Uterus (tissue), 3 donors: ENCODE measurements at regions not wholly inside any gene's neighbourhood (a gene's known extent, or its start where the extent isn't known, plus 50 kb on each side); places are given as distances from the start of the nearest gene placed in this dataset.

ENCODE experiments used
- DNase-seq, 2 donors: peaks; one replicate each; pipeline ENCODE4 v3.0.0-alpha.2; 2019 to 2020
- H3K27ac ChIP-seq, 2 donors: fragments of 200-600 bp; sonication (generic); 1 replicate in 1 of 2; 2 replicates in 1 of 2; pipeline ENCODE4 v1.5.1; 2016 to 2018
- H3K27me3 ChIP-seq, 2 donors: fragments of 200-600 bp; sonication (generic); one replicate each; pipeline ENCODE4 v1.5.1; 2018 to 2019; ENCODE audit warnings: control low read depth in 1 of 2
- H3K36me3 ChIP-seq, 2 donors: fragments of 200-600 bp; sonication (generic); one replicate each; pipeline ENCODE4 v1.5.1; 2019; ENCODE audit warnings: control low read depth in 1 of 2
- H3K4me1 ChIP-seq, 2 donors: fragments of 200-600 bp; sonication (generic); one replicate each; pipeline ENCODE4 v1.5.1; 2018 to 2019; ENCODE audit warnings: control low read depth in 1 of 2
- H3K4me3 ChIP-seq, 2 donors: fragments of 200-600 bp; sonication (generic); 1 replicate in 1 of 2; 2 replicates in 1 of 2; pipeline ENCODE4 v1.5.1; 2018 to 2019; ENCODE audit warnings: mild to moderate bottlenecking in 1 of 2
- H3K9me3 ChIP-seq, 2 donors: fragments of 200-600 bp; sonication (generic); one replicate each; pipeline ENCODE4 v1.5.1; 2019; ENCODE audit warnings: control low read depth in 1 of 2
- CTCF ChIP-seq, 4 experiments: fragments of 200-600 bp in 2 of 4; fragments of 450-650 bp in 2 of 4; sonication (generic) in 2 of 4; IDR thresholded peaks; one replicate each; pipeline ENCODE4 v1.5.1; 2016 to 2019; ENCODE audit warnings: antibody characterized with exemption in 4 of 4, mild to moderate bottlenecking in 2 of 4, moderate library complexity in 1 of 4
- POLR2A ChIP-seq, 2 donors: fragments of 450-650 bp; IDR thresholded peaks; one replicate each; pipeline ENCODE4 v1.6.1; 2016; ENCODE audit warnings: antibody characterized with exemption in 2 of 2, mild to moderate bottlenecking in 1 of 2, moderate library complexity in 1 of 2
- intact Hi-C: fragments of 100-400 bp; cut with DNase I; formaldehyde crosslinking; loops from one replicate; pipeline ENCODE4 v1.15.1; 2023; ENCODE audit warnings: low total_unique reads
- donor health status: DM: yes; HTN: yes; CAD: no.

GRCh38 chr9:80157561-80157983 lies 585.8 kb downstream of the TLE4 start:
- DNase-seq = no peak
- intact Hi-C loops = no loop called here
- H3K4me1 ChIP-seq = peaks cover 0 to 6% of the 10 kb centered on the region in 2 donors

GRCh38 chr9:80156756-80157472 lies 585.1 kb downstream of the TLE4 start:
- Histone ChIP-seq H3K4me1 (peaks cover 0 to 6% of the 10 kb centered on the region in 2 donors), H3K4me3 (no peak overlapping the region), H3K27ac (no peak overlapping the region), H3K9me3 (no peaks in the 10 kb centered on the region), H3K27me3 (no peaks in the 10 kb centered on the region), H3K36me3 (no peaks in the 10 kb centered on the region)
- no peak for DNase-seq
- intact Hi-C loops = no loop called here
- TF ChIP-seq POLR2A (IDR thresholded peaks at IDR 0.05) (no peak), CTCF (IDR thresholded peaks at IDR 0.05) (no peak)

More at GRCh38 chr9:80157561-80157983, 585.8 kb downstream of the TLE4 start:
- Histone ChIP-seq H3K4me3 (no peak overlapping the region), H3K27ac (no peak overlapping the region), H3K9me3 (no peaks in the 10 kb centered on the region), H3K27me3 (no peaks in the 10 kb centered on the region), H3K36me3 (no peaks in the 10 kb centered on the region)
- no peak for TF ChIP-seq CTCF (IDR thresholded peaks at IDR 0.05)
- TF ChIP-seq POLR2A (IDR thresholded peaks at IDR 0.05) = no peak

- H3K27ac ChIP-seq = no peak overlapping the region
- intact Hi-C loops = no loop called here
Observed at GRCh38 chr9:80156262-80156661, 584.5 kb downstream of the TLE4 start.

GRCh38 chr9:80147866-80148265 lies 576.1 kb downstream of the TLE4 start:
- Histone ChIP-seq H3K4me1 (no peaks in the 10 kb centered on the region), H3K27ac (no peak overlapping the region), H3K36me3 (no peaks in the 10 kb centered on the region), H3K27me3 (no peaks in the 10 kb centered on the region), H3K9me3 (no peaks in the 10 kb centered on the region), H3K4me3 (no peak overlapping the region)
- no peak for DNase-seq
- no peak for TF ChIP-seq POLR2A (IDR thresholded peaks at IDR 0.05)
- no peak for TF ChIP-seq CTCF (IDR thresholded peaks at IDR 0.05)
- intact Hi-C loops = no loop called here

More at GRCh38 chr9:80156262-80156661, 584.5 kb downstream of the TLE4 start:
- Histone ChIP-seq H3K27me3 (no peaks in the 10 kb centered on the region), H3K9me3 (no peaks in the 10 kb centered on the region), H3K36me3 (no peaks in the 10 kb centered on the region), H3K4me1 (peaks cover 0 to 6% of the 10 kb centered on the region in 2 donors), H3K4me3 (no peak overlapping the region)
- TF ChIP-seq CTCF (IDR thresholded peaks at IDR 0.05) = no peak
- no peak for TF ChIP-seq POLR2A (IDR thresholded peaks at IDR 0.05)
- no peak for DNase-seq

- TF ChIP-seq CTCF (IDR thresholded peaks at IDR 0.05) (no peak), POLR2A (IDR thresholded peaks at IDR 0.05) (no peak)
- DNase-seq = no peak
- intact Hi-C loops = no loop called here
- H3K27ac ChIP-seq = no peak overlapping the region
- no peak overlapping the region for H3K4me3 ChIP-seq
- no peaks in the 10 kb centered on the region for H3K36me3 ChIP-seq
- H3K9me3 ChIP-seq = no peaks in the 10 kb centered on the region
- no peaks in the 10 kb centered on the region for H3K27me3 ChIP-seq
- no peaks in the 10 kb centered on the region for H3K4me1 ChIP-seq
Observed at GRCh38 chr9:80146466-80146865, 574.7 kb downstream of the TLE4 start.
